Nephron (organoid): ENCODE measurements at regions not wholly inside any gene's neighbourhood (a gene's known extent, or its start where the extent isn't known, plus 50 kb on each side); places are given as distances from the start of the nearest gene placed in this dataset.
"Not testable (repeated sequence)": the region's sequence is repeated elsewhere in the genome, so short reads cannot be mapped to it uniquely, and the experiment has no call there.

ENCODE experiments used
- H3K27ac Mint-ChIP-seq, 3 experiments: 2 replicates each; pipeline ENCODE4 v1.8.0; 2020; ENCODE audit warnings: mixed read lengths in 3 of 3, mild to moderate bottlenecking in 2 of 3, moderate library complexity in 1 of 3
- H3K27me3 Mint-ChIP-seq: 2 replicates; pipeline ENCODE4 v1.8.0; 2021; ENCODE audit warnings: low read depth, mild to moderate bottlenecking, moderate library complexity, mixed read lengths
- H3K36me3 Mint-ChIP-seq: 2 replicates; pipeline ENCODE4 v1.8.0; 2020; ENCODE audit warnings: low read depth, mixed read lengths
- H3K4me1 Mint-ChIP-seq: 2 replicates; pipeline ENCODE4 v1.8.0; 2020; ENCODE audit warnings: mixed read lengths
- H3K4me3 Mint-ChIP-seq, 3 experiments: 2 replicates each; pipeline ENCODE4 v1.8.0; 2020; ENCODE audit warnings: mild to moderate bottlenecking in 3 of 3, mixed read lengths in 3 of 3, moderate library complexity in 2 of 3
- H3K9me3 Mint-ChIP-seq: 2 replicates; pipeline ENCODE4 v1.8.0; 2020; ENCODE audit warnings: mixed read lengths
- CTCF ChIP-seq, 3 experiments: fragments of 200-600 bp; sonication (generic); IDR thresholded peaks; one replicate each; pipeline ENCODE4 v1.5.0; 2021; ENCODE audit warnings: antibody characterized with exemption in 3 of 3; ENCODE audit not compliant: unreplicated experiment in 3 of 3

- Mint-ChIP-seq H3K27me3 (no peaks in the 10 kb centered on the region), H3K4me3 (no peak overlapping the region), H3K27ac (no peak overlapping the region), H3K36me3 (no peaks in the 10 kb centered on the region), H3K4me1 (no peaks in the 10 kb centered on the region), H3K9me3 (no peaks in the 10 kb centered on the region)
- peak; percentile 35 to 44 (median 44) for TF ChIP-seq CTCF (IDR thresholded peaks at IDR 0.05; ENCODE audit: unreplicated experiment in 3 of 3)
Observed at GRCh38 chr5:162593881-162594280, 526.3 kb downstream of the GABRG2 start.

GRCh38 chr5:162603443-162604070 lies 536.0 kb downstream of the GABRG2 start:
- no peaks in the 10 kb centered on the region for H3K9me3 Mint-ChIP-seq
- no peaks in the 10 kb centered on the region for H3K4me1 Mint-ChIP-seq
- H3K27me3 Mint-ChIP-seq = no peaks in the 10 kb centered on the region
- H3K36me3 Mint-ChIP-seq = no peaks in the 10 kb centered on the region
- no peak overlapping the region for H3K4me3 Mint-ChIP-seq
- no peak for TF ChIP-seq CTCF (IDR thresholded peaks at IDR 0.05; ENCODE audit: unreplicated experiment in 3 of 3)
- no peak overlapping the region for H3K27ac Mint-ChIP-seq

- H3K36me3 Mint-ChIP-seq = no peaks in the 10 kb centered on the region
- H3K27ac Mint-ChIP-seq = no peak overlapping the region
- H3K4me3 Mint-ChIP-seq = no peak overlapping the region
- peak; percentile 11 to 42 (median 31) for TF ChIP-seq CTCF (IDR thresholded peaks at IDR 0.05; ENCODE audit: unreplicated experiment in 3 of 3)
- H3K9me3 Mint-ChIP-seq = no peaks in the 10 kb centered on the region
- no peaks in the 10 kb centered on the region for H3K4me1 Mint-ChIP-seq
- H3K27me3 Mint-ChIP-seq = no peaks in the 10 kb centered on the region
Observed at GRCh38 chr5:162607879-162608278, 540.3 kb downstream of the GABRG2 start.

- H3K27ac Mint-ChIP-seq, H3K27me3 Mint-ChIP-seq, H3K36me3 Mint-ChIP-seq: not testable (repeated sequence)
Observed at GRCh38 chr5:162621726-162622263, 554.2 kb downstream of the GABRG2 start.

DNA sequence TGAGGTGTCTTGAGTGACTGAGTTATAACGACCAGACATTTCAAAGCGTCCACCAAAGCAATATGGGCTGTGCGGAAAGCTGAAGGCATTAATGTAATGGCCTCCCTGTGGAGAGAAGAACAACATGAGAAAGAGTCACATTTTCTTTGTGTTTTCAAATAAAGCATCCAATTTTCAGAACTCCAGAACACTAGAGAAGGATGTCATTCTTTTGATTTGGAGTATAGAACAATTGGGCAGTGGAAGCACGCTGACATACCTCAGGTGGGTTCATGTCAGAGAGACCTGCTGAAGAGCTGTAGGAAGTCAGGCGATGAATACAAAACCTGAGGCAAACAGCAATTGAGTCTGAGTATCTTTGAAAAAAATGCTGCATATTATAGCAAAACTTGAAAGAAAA lies 556.5 kb downstream of the GABRG2 start:
- Mint-ChIP-seq H3K27ac (no peak overlapping the region), H3K4me1 (no peaks in the 10 kb centered on the region), H3K9me3 (peaks cover 14% of the 10 kb centered on the region), H3K36me3 (no peaks in the 10 kb centered on the region), H3K4me3 (no peak overlapping the region), H3K27me3 (no peaks in the 10 kb centered on the region)
- no peak for TF ChIP-seq CTCF (IDR thresholded peaks at IDR 0.05; ENCODE audit: unreplicated experiment in 3 of 3)

More at GRCh38 chr5:162621726-162622263, 554.2 kb downstream of the GABRG2 start:
- not testable (repeated sequence) for H3K4me3 Mint-ChIP-seq, H3K9me3 Mint-ChIP-seq, H3K4me1 Mint-ChIP-seq

DNA sequence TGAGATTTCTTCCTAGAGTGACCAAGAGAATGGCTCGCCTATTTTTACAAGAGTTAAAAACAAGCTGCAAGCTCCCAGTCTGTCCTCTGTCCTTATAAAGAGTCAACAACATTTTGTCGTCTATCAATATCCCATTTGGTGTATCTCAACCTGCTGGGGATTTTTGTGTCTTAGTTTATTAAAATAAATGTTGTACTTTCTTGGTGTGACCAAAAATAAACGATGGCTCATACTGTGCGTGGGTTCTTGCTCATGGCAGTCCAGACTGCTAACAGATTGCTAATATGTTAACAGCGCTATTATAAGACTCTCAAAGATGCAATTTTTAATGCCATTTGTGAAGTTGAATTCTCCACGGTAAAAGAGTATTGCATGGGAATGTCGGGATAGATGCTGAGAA lies 569.9 kb downstream of the GABRG2 start:
- Mint-ChIP-seq H3K36me3 (no peaks in the 10 kb centered on the region), H3K27ac (no peak overlapping the region), H3K9me3 (peaks cover 25% of the 10 kb centered on the region), H3K27me3 (no peaks in the 10 kb centered on the region), H3K4me3 (no peak overlapping the region), H3K4me1 (no peaks in the 10 kb centered on the region)
- TF ChIP-seq CTCF (IDR thresholded peaks at IDR 0.05; ENCODE audit: unreplicated experiment in 3 of 3) = no peak
